NT2/D1 (cell line): ENCODE measurements at regions not wholly inside any gene's neighbourhood (a gene's known extent, or its start where the extent isn't known, plus 50 kb on each side); places are given as distances from the start of the nearest gene placed in this dataset.

Source experiments
- DNase-seq: peaks from one replicate; pipeline ENCODE4 v3.0.0-alpha.2; 2011; ENCODE audit warnings: low read depth, low spot score
- H3K27me3 ChIP-seq: 2 replicates; pipeline ENCODE4 v1.6.0; 2011; ENCODE audit warnings: mild to moderate bottlenecking; ENCODE audit not compliant: insufficient read length, insufficient read depth
- H3K36me3 ChIP-seq: 2 replicates; pipeline ENCODE4 v1.6.1; 2011; ENCODE audit warnings: mild to moderate bottlenecking, low read length, mixed read lengths; ENCODE audit not compliant: insufficient read depth, insufficient read length
- H3K4me1 ChIP-seq: 2 replicates; pipeline ENCODE4 v1.5.1; 2011; ENCODE audit not compliant: insufficient read depth, insufficient read length
- H3K4me3 ChIP-seq: 2 replicates; pipeline ENCODE4 v1.5.1; 2011; ENCODE audit warnings: low read depth; ENCODE audit not compliant: insufficient read length
- H3K9ac ChIP-seq: 2 replicates; pipeline ENCODE4 v1.6.0; 2011; ENCODE audit warnings: low read depth; ENCODE audit not compliant: insufficient read length
- H3K9me3 ChIP-seq: 2 replicates; pipeline ENCODE4 v1.5.1; 2011; ENCODE audit warnings: mild to moderate bottlenecking, low read length; ENCODE audit not compliant: insufficient read depth
- SUZ12 ChIP-seq: IDR thresholded peaks from 2 replicates; pipeline ENCODE4 v1.6.1; 2011; ENCODE audit not compliant: insufficient read length, insufficient read depth; ENCODE audit errors: extremely low read depth
- YY1 ChIP-seq: IDR thresholded peaks from 2 replicates; pipeline ENCODE4 v1.6.1; 2011; ENCODE audit not compliant: insufficient read length, insufficient read depth
- ZNF274 ChIP-seq: IDR thresholded peaks from 2 replicates; pipeline ENCODE4 v1.6.1; 2011; ENCODE audit warnings: mild to moderate bottlenecking, low read depth, low read length

- TF ChIP-seq SUZ12 (no peak), YY1 (no peak), ZNF274 (no peak)
- Histone ChIP-seq H3K36me3 (no peaks in the 10 kb centered on the region), H3K4me3 (no peak overlapping the region), H3K9ac (no peak overlapping the region), H3K27me3 (no peaks in the 10 kb centered on the region), H3K4me1 (no peaks in the 10 kb centered on the region), H3K9me3 (no peaks in the 10 kb centered on the region)
- DNase-seq = no peak
Measured at GRCh38 chr14:53510281-53510912, 357.3 kb upstream of the DDHD1 start.

GRCh38 chr14:53509276-53510244 is 356.4 kb upstream of the DDHD1 start:
- no peak overlapping the region for H3K4me3 ChIP-seq
- no peaks in the 10 kb centered on the region for H3K9me3 ChIP-seq
- H3K27me3 ChIP-seq = no peaks in the 10 kb centered on the region
- no peaks in the 10 kb centered on the region for H3K4me1 ChIP-seq
- no peak for DNase-seq
- H3K36me3 ChIP-seq = no peaks in the 10 kb centered on the region
- H3K9ac ChIP-seq = no peak overlapping the region
- TF ChIP-seq ZNF274 (no peak), YY1 (no peak), SUZ12 (no peak)

- H3K27me3 ChIP-seq = no peaks in the 10 kb centered on the region
- peaks cover 7% of the 10 kb centered on the region; the same call in 1 of the 2 replicates for H3K9me3 ChIP-seq
- no peaks in the 10 kb centered on the region for H3K4me1 ChIP-seq
- no peak overlapping the region for H3K9ac ChIP-seq
- TF ChIP-seq SUZ12 = no peak
- TF ChIP-seq YY1 = no peak
- TF ChIP-seq ZNF274 = no peak
- H3K36me3 ChIP-seq = no peaks in the 10 kb centered on the region
- no peak for DNase-seq
- H3K4me3 ChIP-seq = no peak overlapping the region
Measured at GRCh38 chr14:53501361-53502211, 348.5 kb upstream of the DDHD1 start.

- no peak overlapping the region for H3K9ac ChIP-seq
- no peaks in the 10 kb centered on the region for H3K36me3 ChIP-seq
- H3K9me3 ChIP-seq = peaks cover 7% of the 10 kb centered on the region; the same call in 1 of the 2 replicates
- H3K27me3 ChIP-seq = no peaks in the 10 kb centered on the region
- H3K4me3 ChIP-seq = no peak overlapping the region
- TF ChIP-seq ZNF274 (no peak), SUZ12 (no peak), YY1 (no peak)
- no peaks in the 10 kb centered on the region for H3K4me1 ChIP-seq
- DNase-seq = no peak
Measured at GRCh38 chr14:53500191-53500590, 347.1 kb upstream of the DDHD1 start.

GRCh38 chr14:53496668-53497067 is 343.5 kb upstream of the DDHD1 start:
- DNase-seq = no peak
- no peaks in the 10 kb centered on the region for H3K36me3 ChIP-seq
- H3K27me3 ChIP-seq = no peaks in the 10 kb centered on the region
- H3K4me1 ChIP-seq = no peaks in the 10 kb centered on the region
- no peak for TF ChIP-seq YY1
- no peak for TF ChIP-seq SUZ12
- TF ChIP-seq ZNF274 = no peak
- H3K9me3 ChIP-seq = no peaks in the 10 kb centered on the region
- H3K9ac ChIP-seq = no peak overlapping the region
- no peak overlapping the region for H3K4me3 ChIP-seq

- TF ChIP-seq YY1 = no peak
- TF ChIP-seq ZNF274 = no peak
- no peak for TF ChIP-seq SUZ12
- DNase-seq = no peak
Measured at GRCh38 chr14:53495846-53496343, 342.8 kb upstream of the DDHD1 start.

GRCh38 chr14:53494587-53494986 is 341.5 kb upstream of the DDHD1 start:
- Histone ChIP-seq H3K36me3 (no peaks in the 10 kb centered on the region), H3K4me3 (no peak overlapping the region), H3K9me3 (no peaks in the 10 kb centered on the region), H3K4me1 (no peaks in the 10 kb centered on the region), H3K9ac (no peak overlapping the region), H3K27me3 (no peaks in the 10 kb centered on the region)
- no peak for TF ChIP-seq SUZ12
- no peak for TF ChIP-seq ZNF274
- TF ChIP-seq YY1 = no peak
- DNase-seq = no peak

More at GRCh38 chr14:53495846-53496343, 342.8 kb upstream of the DDHD1 start:
- Histone ChIP-seq H3K9me3 (no peaks in the 10 kb centered on the region), H3K9ac (no peak overlapping the region), H3K27me3 (no peaks in the 10 kb centered on the region), H3K36me3 (no peaks in the 10 kb centered on the region), H3K4me3 (no peak overlapping the region), H3K4me1 (no peaks in the 10 kb centered on the region)
